GM19043 (cell line): ENCODE measurements at regions not wholly inside any gene's neighbourhood (a gene's known extent, or its start where the extent isn't known, plus 50 kb on each side); places are given as distances from the start of the nearest gene placed in this dataset.

Experiments used
- ATAC-seq: cut with Tn5 transposase; IDR thresholded peaks from one replicate; pipeline ENCODE4 v1.9.1; 2021; ENCODE audit warnings: low read depth; ENCODE audit not compliant: unreplicated experiment

DNA sequence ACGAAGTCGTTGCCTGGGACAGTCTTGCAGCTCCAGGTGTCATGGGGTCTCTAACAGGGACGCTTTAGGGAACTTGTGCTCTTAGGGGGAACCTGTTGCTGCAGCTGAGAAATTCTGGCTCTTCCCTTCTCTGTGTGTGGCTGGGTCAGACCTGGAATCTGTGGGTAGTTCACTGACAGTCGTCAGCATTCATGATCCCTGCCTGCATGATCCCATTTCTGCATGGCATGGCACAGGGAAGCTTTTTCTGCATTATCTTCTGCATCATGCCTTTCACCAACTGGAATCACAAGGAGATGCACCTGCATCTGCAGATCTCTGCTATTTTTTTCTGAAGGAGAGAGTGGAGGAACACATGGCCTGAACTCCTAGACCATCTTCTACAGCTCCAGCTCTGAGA lies 85.6 kb downstream of the SOX9 start:
- no peak for ATAC-seq

DNA sequence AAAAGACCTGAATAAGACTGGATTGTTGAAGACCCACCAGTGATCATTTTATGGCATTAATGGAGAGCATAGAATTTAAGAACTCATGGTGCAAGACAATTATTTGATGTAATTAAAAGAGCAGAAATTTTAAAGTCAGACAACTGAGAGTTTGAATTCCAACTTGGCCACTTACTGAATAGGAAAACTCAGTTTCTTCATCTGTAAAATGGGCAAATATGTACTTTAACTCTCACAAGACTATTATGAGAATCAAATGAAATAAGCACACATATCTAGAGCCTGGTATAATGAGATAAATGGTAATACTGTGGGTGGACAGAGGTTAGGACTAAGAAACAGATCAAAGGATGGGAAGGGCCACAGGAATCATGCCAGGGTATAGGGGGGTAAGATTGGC lies 88.0 kb downstream of the SOX9 start:
- ATAC-seq = no peak

DNA sequence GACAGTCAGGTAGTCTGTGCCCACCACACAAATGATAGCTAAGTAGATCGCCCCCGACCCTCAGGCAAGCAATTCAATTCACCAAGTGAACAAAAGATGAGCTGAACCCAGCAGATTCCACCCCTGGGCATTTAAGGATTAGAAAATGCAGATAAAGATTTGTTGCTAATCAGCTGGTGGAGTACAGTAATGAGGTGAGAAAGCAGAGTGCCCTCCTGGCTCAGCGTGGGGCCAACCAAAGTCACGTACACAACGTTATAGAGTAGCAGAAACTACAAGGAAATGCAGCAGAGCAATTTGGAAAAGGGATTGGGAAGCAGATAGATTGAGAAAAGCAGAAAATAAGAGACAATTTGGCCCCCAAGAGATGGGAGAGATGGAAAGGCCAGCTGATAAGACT lies 91.2 kb downstream of the SOX9 start:
- ATAC-seq = no peak

DNA sequence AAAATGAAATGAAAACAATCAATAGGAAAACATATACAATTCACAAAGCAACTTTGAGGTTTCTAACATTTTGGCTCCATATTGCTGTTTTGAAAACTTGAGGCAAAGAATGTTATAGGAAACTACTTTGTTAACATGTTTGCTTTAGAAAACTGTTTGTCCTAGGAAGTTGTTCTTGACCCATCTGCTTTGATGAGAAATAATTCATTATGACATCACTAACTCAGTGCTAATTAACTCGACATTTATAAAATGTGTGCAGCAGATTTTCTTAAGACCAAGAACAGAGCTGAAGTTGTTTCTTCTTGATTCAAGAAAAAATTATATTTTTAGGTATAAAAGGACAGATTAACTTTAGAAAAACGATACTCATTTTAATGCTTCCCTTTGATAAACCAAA lies 94.7 kb downstream of the SOX9 start:
- ATAC-seq = no peak

- no peak for ATAC-seq
These were observed 95.1 kb downstream of the SOX9 start for GRCh38 chr17:72215928-72216327.

GRCh38 chr17:72219137-72219823 lies 98.5 kb downstream of the SOX9 start:
- no peak for ATAC-seq

DNA sequence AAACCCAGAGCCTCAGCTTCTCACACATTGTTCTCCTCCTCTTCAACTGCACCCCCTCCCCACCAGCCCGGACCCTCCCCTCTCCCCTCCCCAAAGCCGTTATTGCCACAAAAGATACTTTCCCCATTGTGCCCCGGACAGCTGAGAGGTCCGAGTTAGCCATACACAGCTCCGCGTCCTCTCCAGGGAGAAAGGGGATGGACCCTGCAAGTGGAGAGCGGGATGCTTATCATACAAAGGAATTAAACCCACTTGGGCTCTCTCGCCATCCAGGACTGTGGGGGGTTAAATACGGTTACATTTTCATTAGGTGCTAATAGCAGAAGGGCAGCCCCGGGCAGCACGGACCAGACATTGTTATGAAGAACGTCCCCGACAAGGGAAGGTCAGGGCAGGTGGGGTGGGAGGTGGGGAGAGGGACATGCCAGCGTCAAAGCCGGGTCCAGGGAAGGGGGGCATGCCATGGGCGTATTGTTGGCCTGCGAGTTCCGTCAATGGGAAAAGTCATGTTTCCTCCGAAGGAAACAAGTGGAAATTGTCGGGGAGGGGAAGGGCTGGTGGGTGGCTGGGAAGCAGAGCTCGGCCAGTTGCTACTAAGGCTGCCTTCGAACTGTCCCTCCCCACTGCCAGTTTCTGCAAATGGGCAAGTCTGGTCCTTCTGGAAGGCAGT lies 99.1 kb downstream of the SOX9 start:
- no peak for ATAC-seq

DNA sequence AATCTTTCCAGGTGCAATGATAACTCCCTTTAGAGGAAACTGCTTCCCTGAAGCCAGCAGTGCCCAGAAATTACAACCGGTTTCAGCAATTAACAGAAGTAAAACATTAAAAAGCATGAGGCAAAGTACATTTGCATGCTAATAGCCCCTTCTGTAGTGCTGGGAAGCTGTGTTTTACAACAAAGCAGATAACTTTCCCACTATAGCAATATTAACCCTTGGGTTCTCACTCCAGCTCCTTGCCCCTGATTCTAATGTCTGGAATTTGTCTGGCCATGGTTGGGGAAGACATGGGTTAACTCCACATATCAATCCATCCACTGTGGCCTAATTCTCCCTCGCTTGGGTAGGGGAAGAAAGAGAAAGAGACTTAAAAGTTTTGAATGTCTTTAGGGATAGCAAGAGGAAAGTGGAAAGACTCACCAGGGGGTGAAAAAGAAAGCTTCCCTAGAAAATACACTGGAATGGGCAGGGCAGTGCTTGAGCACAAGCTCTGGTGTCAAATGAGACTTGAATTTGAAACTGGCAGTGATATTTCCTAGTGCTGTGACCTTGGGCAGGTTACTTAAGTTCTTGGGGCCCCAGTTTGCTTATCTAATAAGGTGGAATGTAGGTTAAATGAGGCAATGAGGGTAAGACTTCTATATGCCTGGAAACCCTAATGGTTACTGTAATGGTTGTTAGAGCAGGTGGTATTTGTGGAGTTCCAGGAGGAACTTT lies 102.0 kb downstream of the SOX9 start:
- no peak for ATAC-seq

GRCh38 chr17:72223866-72224291 lies 103.1 kb downstream of the SOX9 start:
- ATAC-seq = no peak

GRCh38 chr17:72226322-72226721 lies 105.5 kb downstream of the SOX9 start:
- no peak for ATAC-seq

GRCh38 chr17:72233986-72234385 lies 113.2 kb downstream of the SOX9 start:
- ATAC-seq = no peak

DNA sequence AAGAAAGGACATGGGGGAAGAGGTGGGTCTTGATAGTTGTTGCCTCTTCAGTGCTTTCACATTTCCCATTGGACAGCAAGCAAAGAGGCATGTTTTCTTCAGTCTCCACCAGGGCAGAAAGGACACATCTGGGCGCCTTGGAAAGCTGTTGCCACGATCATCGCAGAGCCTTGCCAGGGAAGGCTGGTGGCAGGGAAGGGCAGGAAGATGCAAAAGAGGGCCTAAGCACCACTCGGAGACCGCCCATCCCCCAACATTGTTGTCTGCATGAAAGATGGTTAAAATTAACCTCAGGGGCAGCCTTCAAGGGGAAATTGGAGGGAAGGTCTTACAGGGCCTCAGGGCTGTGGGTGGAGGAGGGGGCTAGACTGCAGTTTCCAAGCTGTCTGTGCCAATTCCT lies 114.2 kb downstream of the SOX9 start:
- ATAC-seq = no peak

DNA sequence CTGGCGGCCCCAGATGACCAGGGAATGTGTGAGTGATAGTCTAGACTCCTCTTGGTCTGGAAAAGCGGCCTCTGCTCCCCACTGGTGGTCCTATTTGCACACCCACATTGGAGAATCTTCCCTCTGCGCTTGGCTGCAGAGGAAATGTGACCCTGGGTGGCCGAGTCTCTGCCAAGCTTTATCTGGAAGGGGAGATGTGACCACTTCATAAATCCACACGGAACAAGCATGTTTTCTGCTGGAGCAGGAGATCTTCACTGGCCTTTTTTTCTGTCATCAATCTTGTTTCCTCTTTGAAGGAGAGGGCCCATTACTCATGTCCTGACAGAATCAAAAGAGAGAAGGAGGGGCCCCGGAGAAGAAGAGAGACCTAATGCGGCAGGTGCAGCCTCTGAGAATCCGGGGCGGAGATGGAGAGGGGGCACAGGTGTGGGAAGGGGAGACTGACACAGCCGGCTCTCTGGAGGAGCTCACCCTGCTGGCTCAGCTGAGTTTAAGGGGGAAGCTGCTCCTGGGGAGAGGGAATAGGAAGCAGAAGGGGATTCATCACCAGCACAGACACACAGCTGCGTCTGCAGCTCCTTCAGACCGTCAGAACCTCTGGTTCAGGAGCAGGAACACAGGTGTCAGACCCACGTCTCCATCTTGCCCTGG lies 116.3 kb downstream of the SOX9 start:
- ATAC-seq = no peak

DNA sequence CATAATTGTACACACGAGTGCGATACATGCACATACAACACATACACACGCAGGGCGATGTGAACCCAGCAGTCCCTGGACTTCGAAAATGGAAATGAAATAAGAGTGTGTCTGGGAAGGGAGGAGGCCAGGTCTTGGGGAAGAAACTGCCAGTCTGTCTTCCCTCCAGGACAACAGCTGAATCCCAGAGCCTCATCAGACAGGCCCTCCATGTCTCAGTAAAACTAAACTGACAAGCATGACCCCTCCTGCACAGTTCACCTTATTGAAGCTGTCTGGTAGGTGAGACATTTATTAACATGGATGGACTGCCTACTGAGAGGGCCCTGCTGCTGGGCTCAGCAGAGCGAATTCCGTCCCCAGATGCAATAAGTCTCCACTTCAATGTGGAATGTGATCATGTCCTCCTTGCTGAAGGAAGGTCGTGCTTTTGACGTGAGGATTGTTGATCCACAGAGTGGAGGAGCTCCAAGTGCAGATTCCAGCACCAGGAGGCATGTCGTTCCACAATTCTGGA lies 117.4 kb downstream of the SOX9 start:
- ATAC-seq = no peak

DNA sequence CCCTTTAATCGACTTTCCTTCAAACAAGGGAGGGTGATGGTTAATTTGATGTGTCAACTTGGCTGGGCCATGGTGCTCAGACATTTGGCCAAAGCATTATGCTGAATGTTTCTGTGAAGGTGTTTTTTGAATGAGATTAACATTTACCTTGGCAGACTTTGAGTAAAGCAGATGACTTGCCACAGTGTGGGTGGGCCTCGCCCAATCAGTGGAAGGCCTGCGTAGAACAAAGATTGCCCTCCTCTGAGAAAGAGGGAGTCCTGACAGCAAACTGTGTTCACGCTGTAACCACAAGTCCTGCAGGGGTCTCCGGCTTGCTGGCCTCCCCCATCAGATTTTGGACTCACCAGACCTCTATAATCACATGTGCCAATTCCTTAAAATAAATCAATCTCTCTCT lies 118.7 kb downstream of the SOX9 start:
- ATAC-seq = no peak

DNA sequence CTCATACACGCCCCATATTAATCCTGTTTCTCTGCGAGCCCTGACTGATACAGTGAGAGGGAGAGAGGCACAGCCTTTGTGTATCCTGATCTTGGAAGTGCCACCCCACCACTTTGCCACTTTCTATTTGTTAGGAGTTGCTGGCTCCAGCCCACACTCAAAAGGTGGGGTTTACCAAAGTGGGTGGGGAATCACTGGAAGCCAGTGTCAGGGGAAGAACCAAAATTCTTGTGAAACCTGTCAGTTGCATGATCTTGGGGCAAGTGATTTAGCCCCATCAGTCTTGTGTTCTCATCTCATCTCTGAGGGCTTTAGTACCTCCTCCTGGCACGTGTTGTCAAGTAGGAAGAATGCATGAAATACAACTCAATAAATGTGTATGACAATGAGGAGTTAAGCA lies 119.5 kb downstream of the SOX9 start:
- no peak for ATAC-seq

DNA sequence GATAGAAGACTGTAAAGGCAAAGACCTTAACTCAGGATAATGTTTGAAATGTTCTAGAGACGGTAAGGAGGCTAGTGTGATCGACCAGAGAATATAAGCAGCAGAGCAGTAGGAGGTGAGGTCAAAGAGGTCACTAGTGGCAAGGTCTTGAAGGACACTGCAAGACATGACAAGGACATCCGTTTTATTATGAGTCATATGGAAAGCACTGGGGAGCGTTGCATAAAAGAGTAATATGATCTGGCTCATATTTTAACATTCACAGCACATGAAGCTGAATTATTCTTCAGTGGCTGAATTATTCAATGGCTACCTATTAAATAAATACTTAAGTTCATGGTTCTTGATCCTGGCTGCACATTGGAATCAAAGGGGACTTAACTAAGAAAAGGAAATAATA lies 123.7 kb downstream of the SOX9 start:
- ATAC-seq = no peak

DNA sequence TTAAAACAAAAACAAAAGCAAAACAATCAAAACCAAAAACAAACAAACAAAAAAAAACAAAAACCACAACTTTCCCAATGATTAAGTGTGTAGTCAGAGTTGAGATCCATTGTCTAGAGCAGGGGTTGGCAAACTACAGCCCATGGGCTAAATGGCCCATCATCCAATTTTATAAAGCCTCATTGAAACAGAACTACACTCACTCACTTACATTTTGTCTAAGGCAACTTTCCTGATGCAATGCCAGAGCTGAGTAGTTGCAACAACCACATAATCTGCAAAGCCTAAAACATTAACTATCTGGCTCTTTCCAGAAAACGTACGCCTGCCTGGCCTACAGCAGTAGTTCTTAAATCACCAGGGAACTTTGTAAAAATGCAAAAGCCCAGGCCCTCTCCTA lies 124.1 kb downstream of the SOX9 start:
- no peak for ATAC-seq

GRCh38 chr17:72249441-72249840 lies 128.6 kb downstream of the SOX9 start:
- ATAC-seq = no peak

DNA sequence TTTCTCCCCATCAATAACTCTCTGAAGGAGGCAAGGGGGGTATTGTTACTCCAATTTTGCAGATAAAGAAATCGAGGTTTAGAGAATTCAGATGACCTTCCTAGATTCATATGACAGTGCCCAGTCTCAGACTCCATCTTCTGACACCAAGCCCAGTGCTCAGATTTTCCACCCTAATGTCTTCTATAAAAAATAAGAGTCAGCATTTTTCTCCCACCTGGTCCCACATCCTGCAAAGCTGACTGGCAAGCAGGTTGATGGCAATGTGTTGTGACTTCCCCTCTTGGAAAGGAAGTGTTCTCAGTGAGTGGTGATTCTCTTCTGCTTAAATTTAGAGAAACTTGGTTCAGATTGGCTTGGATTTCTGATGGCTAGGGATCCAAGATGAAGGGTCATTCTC lies 129.4 kb downstream of the SOX9 start:
- no peak for ATAC-seq

DNA sequence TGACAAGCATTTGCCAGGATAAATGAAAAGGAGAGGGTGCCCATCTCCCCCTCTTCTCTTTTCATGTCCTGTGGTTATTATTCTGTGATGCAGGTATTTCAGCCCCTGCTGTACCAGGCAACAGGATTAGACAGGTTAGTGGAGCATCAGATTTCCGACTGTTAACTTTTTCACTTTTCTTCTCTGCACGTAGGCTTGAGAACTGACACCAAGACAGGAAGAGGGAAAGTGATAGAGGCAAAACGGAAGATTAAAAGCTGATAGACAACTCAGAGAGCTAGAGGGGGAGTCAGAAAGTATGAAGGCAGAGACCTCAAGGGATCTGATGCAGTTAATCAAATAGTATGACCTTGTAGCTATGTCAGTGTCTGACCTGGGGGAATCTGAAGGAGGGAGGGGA lies 132.8 kb downstream of the SOX9 start:
- ATAC-seq = no peak
